WTC11 (cell line): ENCODE measurements at regions not wholly inside any gene's neighbourhood (a gene's known extent, or its start where the extent isn't known, plus 50 kb on each side); places are given as distances from the start of the nearest gene placed in this dataset.

Source experiments
- ATAC-seq: fragments of 200-7000 bp; cut with Tn5 transposase; 2 replicates; pipeline ENCODE4 v1.10.0; 2021; ENCODE audit warnings: mild to moderate bottlenecking, moderate library complexity
- CTCF ChIA-PET: fragments of 300-600 bp; sonication (Branson Sonifier 250); formaldehyde crosslinking; loops from one replicate; lab custom pipeline; 2021; ENCODE audit warnings: antibody characterized with exemption; lab: Charles Lee
- POLR2A ChIA-PET: fragments of 350-600 bp; sonication (Branson Sonifier 250); formaldehyde crosslinking; loops from one replicate; lab custom pipeline; 2021; ENCODE audit warnings: antibody characterized with exemption; lab: Charles Lee
- DNase-seq: peaks from one replicate; pipeline ENCODE4 v3.0.0; 2021; ENCODE audit warnings: low spot score
- H3K27ac Mint-ChIP-seq: 2 replicates; pipeline ENCODE4 v1.8.0; 2021; ENCODE audit warnings: mixed read lengths
- H3K27me3 Mint-ChIP-seq: 2 replicates; pipeline ENCODE4 v1.8.0; 2021; ENCODE audit warnings: low read depth, mild to moderate bottlenecking, moderate library complexity, mixed read lengths
- H3K36me3 Mint-ChIP-seq: 2 replicates; pipeline ENCODE4 v1.8.0; 2021; ENCODE audit warnings: mixed read lengths
- H3K4me1 Mint-ChIP-seq: 2 replicates; pipeline ENCODE4 v1.8.0; 2022; ENCODE audit warnings: mixed read lengths
- H3K4me3 Mint-ChIP-seq: 2 replicates; pipeline ENCODE4 v1.8.0; 2021; ENCODE audit warnings: mild to moderate bottlenecking, moderate library complexity, mixed read lengths
- H3K9me3 Mint-ChIP-seq: 2 replicates; pipeline ENCODE4 v1.8.0; 2021; ENCODE audit warnings: mixed read lengths
- AFF4 ChIP-seq: sonication (generic); formaldehyde crosslinking; IDR thresholded peaks from 2 replicates; pipeline ENCODE4 v1.8.1; 2023; ENCODE audit warnings: mild to moderate bottlenecking, missing genetic modification reagents, borderline replicate concordance
- JAZF1 ChIP-seq: fragments of 250-450 bp; sonication (Bioruptor Pico); IDR thresholded peaks from 2 replicates; pipeline ENCODE4 v1.9.0; 2021; ENCODE audit warnings: moderate library complexity, mild to moderate bottlenecking, inconsistent platforms
- NFATC4 ChIP-seq: fragments of 250-450 bp; sonication (Bioruptor Pico); IDR thresholded peaks from 2 replicates; pipeline ENCODE4 v1.9.0; 2021; ENCODE audit warnings: mild to moderate bottlenecking
- TEAD1 ChIP-seq: sonication (generic); formaldehyde crosslinking; IDR thresholded peaks from 2 replicates; pipeline ENCODE4 v1.8.0; 2022; ENCODE audit warnings: mild to moderate bottlenecking, missing genetic modification reagents
- ZNF416 ChIP-seq: fragments of 250-450 bp; sonication (Bioruptor Pico); IDR thresholded peaks from 2 replicates; pipeline ENCODE4 v1.9.0; 2021; ENCODE audit warnings: mild to moderate bottlenecking, inconsistent platforms
- TF ChIP-seq, protein P1 (sequence below): sonication (generic); formaldehyde crosslinking; IDR thresholded peaks from 2 replicates; pipeline ENCODE4 v1.8.0; 2022; ENCODE audit warnings: mild to moderate bottlenecking, missing genetic modification reagents
- TF ChIP-seq, protein P2 (sequence below): sonication (generic); formaldehyde crosslinking; conservative IDR thresholded peaks from 2 replicates; pipeline ENCODE4 v1.8.1; 2023; ENCODE audit warnings: mild to moderate bottlenecking, low read depth, missing genetic modification reagents, moderate library complexity
- TF ChIP-seq, protein P3 (sequence below): fragments of 250-450 bp; sonication (Bioruptor Pico); IDR thresholded peaks from 2 replicates; pipeline ENCODE4 v1.8.0; 2021; ENCODE audit warnings: mild to moderate bottlenecking
- TF ChIP-seq, protein P4 (sequence below): sonication (generic); formaldehyde crosslinking; IDR thresholded peaks from 2 replicates; pipeline ENCODE4 v1.8.0; 2023; ENCODE audit warnings: missing genetic modification reagents, mild to moderate bottlenecking, borderline replicate concordance
- TF ChIP-seq, protein P5 (sequence below): sonication (generic); formaldehyde crosslinking; IDR thresholded peaks from 2 replicates; pipeline ENCODE4 v1.8.0; 2023; ENCODE audit warnings: missing genetic modification reagents
- TF ChIP-seq, protein P6 (sequence below): fragments of 250-450 bp; sonication (Bioruptor Pico); IDR thresholded peaks from 2 replicates; pipeline ENCODE4 v1.9.0; 2021; ENCODE audit warnings: moderate library complexity, mild to moderate bottlenecking, inconsistent platforms, borderline replicate concordance

DNA sequence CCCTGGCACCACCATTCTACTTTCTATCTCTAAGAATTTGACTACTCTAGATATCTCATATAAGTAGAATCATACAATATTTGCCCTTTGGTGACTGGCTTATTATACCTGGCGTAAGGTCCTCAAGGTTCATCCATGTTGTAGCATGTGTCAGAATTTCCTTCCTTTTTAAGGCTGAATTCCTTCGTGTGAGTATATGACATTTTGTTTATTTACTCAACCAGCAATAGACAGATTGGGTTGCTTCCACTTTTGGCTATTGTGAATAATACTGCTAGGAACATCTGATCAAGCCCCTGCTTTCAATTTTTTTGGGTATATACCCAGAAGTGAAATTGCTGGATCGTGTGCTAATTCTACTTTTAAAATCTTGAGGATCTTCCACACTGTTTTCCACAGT lies 232.8 kb upstream of the MCHR2 start:
- POLR2A ChIA-PET = interaction anchor here (0.5 kb wide), 1 partner anchor 321 kb away, joined by 4 read pairs; no protein-coding TSS in a partner anchor
- peaks cover 24% of the 10 kb centered on the region for H3K4me1 Mint-ChIP-seq
- peaks cover 6% of the 10 kb centered on the region; the same call in 1 of the 2 replicates for H3K27me3 Mint-ChIP-seq
- ATAC-seq (no peak), DNase-seq (no peak)
- H3K36me3 Mint-ChIP-seq = no peaks in the 10 kb centered on the region
- peaks cover 7% of the 10 kb centered on the region; the same call in 1 of the 2 replicates for H3K9me3 Mint-ChIP-seq
- H3K27ac Mint-ChIP-seq = no peak overlapping the region
- TF ChIP-seq, protein P1, sequence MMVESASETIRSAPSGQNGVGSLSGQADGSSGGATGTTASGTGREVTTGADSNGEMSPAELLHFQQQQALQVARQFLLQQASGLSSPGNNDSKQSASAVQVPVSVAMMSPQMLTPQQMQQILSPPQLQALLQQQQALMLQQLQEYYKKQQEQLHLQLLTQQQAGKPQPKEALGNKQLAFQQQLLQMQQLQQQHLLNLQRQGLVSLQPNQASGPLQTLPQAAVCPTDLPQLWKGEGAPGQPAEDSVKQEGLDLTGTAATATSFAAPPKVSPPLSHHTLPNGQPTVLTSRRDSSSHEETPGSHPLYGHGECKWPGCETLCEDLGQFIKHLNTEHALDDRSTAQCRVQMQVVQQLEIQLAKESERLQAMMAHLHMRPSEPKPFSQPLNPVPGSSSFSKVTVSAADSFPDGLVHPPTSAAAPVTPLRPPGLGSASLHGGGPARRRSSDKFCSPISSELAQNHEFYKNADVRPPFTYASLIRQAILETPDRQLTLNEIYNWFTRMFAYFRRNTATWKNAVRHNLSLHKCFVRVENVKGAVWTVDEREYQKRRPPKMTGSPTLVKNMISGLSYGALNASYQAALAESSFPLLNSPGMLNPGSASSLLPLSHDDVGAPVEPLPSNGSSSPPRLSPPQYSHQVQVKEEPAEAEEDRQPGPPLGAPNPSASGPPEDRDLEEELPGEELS (CRISPR knock-in tag) = no peak
- TF ChIP-seq, protein P2, sequence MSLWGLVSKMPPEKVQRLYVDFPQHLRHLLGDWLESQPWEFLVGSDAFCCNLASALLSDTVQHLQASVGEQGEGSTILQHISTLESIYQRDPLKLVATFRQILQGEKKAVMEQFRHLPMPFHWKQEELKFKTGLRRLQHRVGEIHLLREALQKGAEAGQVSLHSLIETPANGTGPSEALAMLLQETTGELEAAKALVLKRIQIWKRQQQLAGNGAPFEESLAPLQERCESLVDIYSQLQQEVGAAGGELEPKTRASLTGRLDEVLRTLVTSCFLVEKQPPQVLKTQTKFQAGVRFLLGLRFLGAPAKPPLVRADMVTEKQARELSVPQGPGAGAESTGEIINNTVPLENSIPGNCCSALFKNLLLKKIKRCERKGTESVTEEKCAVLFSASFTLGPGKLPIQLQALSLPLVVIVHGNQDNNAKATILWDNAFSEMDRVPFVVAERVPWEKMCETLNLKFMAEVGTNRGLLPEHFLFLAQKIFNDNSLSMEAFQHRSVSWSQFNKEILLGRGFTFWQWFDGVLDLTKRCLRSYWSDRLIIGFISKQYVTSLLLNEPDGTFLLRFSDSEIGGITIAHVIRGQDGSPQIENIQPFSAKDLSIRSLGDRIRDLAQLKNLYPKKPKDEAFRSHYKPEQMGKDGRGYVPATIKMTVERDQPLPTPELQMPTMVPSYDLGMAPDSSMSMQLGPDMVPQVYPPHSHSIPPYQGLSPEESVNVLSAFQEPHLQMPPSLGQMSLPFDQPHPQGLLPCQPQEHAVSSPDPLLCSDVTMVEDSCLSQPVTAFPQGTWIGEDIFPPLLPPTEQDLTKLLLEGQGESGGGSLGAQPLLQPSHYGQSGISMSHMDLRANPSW (CRISPR knock-in tag) = no peak
- TF ChIP-seq AFF4 (CRISPR knock-in tag) = no peak
- TF ChIP-seq, protein P3, sequence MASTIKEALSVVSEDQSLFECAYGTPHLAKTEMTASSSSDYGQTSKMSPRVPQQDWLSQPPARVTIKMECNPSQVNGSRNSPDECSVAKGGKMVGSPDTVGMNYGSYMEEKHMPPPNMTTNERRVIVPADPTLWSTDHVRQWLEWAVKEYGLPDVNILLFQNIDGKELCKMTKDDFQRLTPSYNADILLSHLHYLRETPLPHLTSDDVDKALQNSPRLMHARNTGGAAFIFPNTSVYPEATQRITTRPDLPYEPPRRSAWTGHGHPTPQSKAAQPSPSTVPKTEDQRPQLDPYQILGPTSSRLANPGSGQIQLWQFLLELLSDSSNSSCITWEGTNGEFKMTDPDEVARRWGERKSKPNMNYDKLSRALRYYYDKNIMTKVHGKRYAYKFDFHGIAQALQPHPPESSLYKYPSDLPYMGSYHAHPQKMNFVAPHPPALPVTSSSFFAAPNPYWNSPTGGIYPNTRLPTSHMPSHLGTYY (CRISPR knock-in tag) = no peak
- TF ChIP-seq TEAD1 (CRISPR knock-in tag) = no peak
- no peak for TF ChIP-seq NFATC4 (CRISPR knock-in tag)
- TF ChIP-seq ZNF416 (CRISPR knock-in tag) = no peak
- TF ChIP-seq, protein P4, sequence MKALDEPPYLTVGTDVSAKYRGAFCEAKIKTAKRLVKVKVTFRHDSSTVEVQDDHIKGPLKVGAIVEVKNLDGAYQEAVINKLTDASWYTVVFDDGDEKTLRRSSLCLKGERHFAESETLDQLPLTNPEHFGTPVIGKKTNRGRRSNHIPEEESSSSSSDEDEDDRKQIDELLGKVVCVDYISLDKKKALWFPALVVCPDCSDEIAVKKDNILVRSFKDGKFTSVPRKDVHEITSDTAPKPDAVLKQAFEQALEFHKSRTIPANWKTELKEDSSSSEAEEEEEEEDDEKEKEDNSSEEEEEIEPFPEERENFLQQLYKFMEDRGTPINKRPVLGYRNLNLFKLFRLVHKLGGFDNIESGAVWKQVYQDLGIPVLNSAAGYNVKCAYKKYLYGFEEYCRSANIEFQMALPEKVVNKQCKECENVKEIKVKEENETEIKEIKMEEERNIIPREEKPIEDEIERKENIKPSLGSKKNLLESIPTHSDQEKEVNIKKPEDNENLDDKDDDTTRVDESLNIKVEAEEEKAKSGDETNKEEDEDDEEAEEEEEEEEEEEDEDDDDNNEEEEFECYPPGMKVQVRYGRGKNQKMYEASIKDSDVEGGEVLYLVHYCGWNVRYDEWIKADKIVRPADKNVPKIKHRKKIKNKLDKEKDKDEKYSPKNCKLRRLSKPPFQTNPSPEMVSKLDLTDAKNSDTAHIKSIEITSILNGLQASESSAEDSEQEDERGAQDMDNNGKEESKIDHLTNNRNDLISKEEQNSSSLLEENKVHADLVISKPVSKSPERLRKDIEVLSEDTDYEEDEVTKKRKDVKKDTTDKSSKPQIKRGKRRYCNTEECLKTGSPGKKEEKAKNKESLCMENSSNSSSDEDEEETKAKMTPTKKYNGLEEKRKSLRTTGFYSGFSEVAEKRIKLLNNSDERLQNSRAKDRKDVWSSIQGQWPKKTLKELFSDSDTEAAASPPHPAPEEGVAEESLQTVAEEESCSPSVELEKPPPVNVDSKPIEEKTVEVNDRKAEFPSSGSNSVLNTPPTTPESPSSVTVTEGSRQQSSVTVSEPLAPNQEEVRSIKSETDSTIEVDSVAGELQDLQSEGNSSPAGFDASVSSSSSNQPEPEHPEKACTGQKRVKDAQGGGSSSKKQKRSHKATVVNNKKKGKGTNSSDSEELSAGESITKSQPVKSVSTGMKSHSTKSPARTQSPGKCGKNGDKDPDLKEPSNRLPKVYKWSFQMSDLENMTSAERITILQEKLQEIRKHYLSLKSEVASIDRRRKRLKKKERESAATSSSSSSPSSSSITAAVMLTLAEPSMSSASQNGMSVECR (CRISPR knock-in tag) = no peak
- no peak for TF ChIP-seq JAZF1
- TF ChIP-seq, protein P5, sequence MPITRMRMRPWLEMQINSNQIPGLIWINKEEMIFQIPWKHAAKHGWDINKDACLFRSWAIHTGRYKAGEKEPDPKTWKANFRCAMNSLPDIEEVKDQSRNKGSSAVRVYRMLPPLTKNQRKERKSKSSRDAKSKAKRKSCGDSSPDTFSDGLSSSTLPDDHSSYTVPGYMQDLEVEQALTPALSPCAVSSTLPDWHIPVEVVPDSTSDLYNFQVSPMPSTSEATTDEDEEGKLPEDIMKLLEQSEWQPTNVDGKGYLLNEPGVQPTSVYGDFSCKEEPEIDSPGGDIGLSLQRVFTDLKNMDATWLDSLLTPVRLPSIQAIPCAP = no peak
- TF ChIP-seq, protein P6, sequence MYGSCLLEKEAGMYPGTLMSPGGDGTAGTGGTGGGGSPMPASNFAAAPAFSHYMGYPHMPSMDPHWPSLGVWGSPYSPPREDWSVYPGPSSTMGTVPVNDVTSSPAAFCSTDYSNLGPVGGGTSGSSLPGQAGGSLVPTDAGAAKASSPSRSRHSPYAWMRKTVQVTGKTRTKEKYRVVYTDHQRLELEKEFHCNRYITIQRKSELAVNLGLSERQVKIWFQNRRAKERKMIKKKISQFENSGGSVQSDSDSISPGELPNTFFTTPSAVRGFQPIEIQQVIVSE (CRISPR knock-in tag) = no peak
- no peak overlapping the region for H3K4me3 Mint-ChIP-seq
- CTCF ChIA-PET = no interaction called here
